ENCODE measurements at regions not wholly inside any gene's neighbourhood (a gene's known extent, or its start where the extent isn't known, plus 50 kb on each side); places are given as distances from the start of the nearest gene placed in this dataset.

DNA sequence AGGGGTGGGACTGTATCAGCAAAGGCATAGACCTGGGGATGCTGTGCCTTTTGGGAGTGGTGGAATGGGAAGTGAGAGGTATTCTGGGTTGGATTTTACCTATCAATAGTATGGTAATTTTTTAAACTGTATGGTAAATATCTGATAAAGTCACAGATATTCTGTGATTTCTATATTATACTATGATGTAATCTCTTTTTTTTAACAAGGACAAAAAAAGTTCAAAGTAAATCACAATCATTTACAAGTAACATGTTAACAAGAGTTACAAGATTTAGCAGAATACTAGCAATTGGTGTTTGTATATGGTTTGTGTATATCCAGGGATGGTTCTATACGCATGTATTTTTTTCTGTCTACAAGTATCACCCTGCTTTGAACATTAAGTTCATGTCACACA is 56.0 kb downstream of the BMAL2 start:
- Mint-ChIP-seq H3K27ac (ENCODE audit: unreplicated experiment) (no peak overlapping the region), H3K4me3 (ENCODE audit: unreplicated experiment) (no peak overlapping the region)
- TF ChIP-seq, protein P1, sequence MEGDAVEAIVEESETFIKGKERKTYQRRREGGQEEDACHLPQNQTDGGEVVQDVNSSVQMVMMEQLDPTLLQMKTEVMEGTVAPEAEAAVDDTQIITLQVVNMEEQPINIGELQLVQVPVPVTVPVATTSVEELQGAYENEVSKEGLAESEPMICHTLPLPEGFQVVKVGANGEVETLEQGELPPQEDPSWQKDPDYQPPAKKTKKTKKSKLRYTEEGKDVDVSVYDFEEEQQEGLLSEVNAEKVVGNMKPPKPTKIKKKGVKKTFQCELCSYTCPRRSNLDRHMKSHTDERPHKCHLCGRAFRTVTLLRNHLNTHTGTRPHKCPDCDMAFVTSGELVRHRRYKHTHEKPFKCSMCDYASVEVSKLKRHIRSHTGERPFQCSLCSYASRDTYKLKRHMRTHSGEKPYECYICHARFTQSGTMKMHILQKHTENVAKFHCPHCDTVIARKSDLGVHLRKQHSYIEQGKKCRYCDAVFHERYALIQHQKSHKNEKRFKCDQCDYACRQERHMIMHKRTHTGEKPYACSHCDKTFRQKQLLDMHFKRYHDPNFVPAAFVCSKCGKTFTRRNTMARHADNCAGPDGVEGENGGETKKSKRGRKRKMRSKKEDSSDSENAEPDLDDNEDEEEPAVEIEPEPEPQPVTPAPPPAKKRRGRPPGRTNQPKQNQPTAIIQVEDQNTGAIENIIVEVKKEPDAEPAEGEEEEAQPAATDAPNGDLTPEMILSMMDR (IDR thresholded peaks at IDR 0.05; ENCODE audit: unreplicated experiment), result no peak

DNA sequence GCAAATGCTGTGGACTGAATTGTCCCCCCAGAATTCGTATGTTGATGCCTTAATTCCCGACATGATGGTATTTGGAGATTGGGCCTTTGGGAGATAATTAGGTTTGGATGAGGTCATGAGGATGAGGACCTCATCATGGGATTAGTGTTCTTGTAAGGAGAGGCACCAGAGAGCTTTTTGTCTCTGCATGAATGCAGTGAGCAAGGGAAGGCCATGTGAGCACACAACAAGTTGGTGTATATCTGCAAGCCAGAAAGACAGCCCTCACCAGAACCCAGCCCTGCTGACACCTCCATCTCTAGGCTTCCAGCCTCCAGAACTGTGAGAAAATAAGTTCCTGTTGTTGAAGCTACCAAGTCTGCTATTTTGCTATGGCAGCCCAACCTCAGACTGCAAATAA is 51.9 kb upstream of the SMCO2 start:
- Mint-ChIP-seq H3K36me3 (ENCODE audit: low read depth, unreplicated experiment) (peaks cover 6% of the 10 kb centered on the region), H3K27me3 (ENCODE audit: unreplicated experiment) (no peaks in the 10 kb centered on the region), H3K4me3 (ENCODE audit: unreplicated experiment) (no peak overlapping the region), H3K4me1 (ENCODE audit: unreplicated experiment) (peaks cover 5% of the 10 kb centered on the region), H3K27ac (ENCODE audit: unreplicated experiment) (no peak overlapping the region), H3K9me3 (ENCODE audit: unreplicated experiment) (no peaks in the 10 kb centered on the region)
- DNase-seq (ENCODE audit: low spot score), result no peak
- TF ChIP-seq, protein P1 (IDR thresholded peaks at IDR 0.05; ENCODE audit: unreplicated experiment), result no peak

More for the DNA sequence above, 56.0 kb downstream of the BMAL2 start:
- no peak for DNase-seq (ENCODE audit: low spot score)
- Mint-ChIP-seq H3K9me3 (ENCODE audit: unreplicated experiment) (no peaks in the 10 kb centered on the region), H3K27me3 (ENCODE audit: unreplicated experiment) (no peaks in the 10 kb centered on the region), H3K4me1 (ENCODE audit: unreplicated experiment) (no peaks in the 10 kb centered on the region), H3K36me3 (ENCODE audit: low read depth, unreplicated experiment) (peaks cover 6% of the 10 kb centered on the region)

DNA sequence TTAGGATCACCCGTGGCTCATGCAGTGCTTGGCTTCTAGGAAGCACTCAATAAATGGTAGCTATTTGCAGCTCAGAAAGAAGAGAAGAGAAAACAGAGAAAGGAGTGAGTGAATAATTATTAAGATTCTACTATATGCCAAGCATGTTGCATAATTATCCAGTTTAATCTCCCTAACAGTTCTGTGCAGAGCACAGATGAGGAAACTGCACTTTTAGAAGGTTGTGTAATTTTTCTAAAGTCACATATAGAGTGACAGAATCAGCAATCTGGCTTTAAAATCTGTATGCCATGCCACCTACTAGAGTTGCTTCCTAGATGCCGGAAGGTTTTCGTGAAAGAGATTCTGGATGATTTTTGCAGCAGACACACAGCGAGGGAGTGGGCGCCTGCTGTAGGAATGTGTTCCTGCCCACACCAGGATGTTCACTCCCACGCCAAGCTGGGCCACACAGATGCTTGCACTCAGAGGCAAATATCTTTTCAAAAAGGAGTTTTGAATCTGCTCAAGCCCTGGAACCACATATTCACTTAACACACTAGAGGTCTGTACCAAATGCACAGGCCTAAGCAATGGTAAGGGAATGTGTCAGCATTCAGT is 50.2 kb upstream of the SMCO2 start:
- Mint-ChIP-seq H3K36me3 (ENCODE audit: low read depth, unreplicated experiment) (peaks cover 3% of the 10 kb centered on the region), H3K9me3 (ENCODE audit: unreplicated experiment) (no peaks in the 10 kb centered on the region), H3K27ac (ENCODE audit: unreplicated experiment) (no peak overlapping the region), H3K4me3 (ENCODE audit: unreplicated experiment) (no peak overlapping the region), H3K4me1 (ENCODE audit: unreplicated experiment) (peaks cover 5% of the 10 kb centered on the region), H3K27me3 (ENCODE audit: unreplicated experiment) (no peaks in the 10 kb centered on the region)
- no peak for DNase-seq (ENCODE audit: low spot score)
- TF ChIP-seq, protein P1 (IDR thresholded peaks at IDR 0.05; ENCODE audit: unreplicated experiment), result no peak
